Keratinocyte (primary cell): ENCODE measurements at regions not wholly inside any gene's neighbourhood (a gene's known extent, or its start where the extent isn't known, plus 50 kb on each side); places are given as distances from the start of the nearest gene placed in this dataset.

ENCODE experiments used
- EZH2 ChIP-seq: IDR thresholded peaks from one replicate; pipeline ENCODE4 v1.6.1; 2012; ENCODE audit warnings: inconsistent platforms, mild to moderate bottlenecking, low read length, moderate library complexity
- TF ChIP-seq, protein P1 (sequence below), 3 experiments: IDR thresholded peaks in 1 of 3; conservative IDR thresholded peaks in 1 of 3; optimal IDR thresholded peaks in 1 of 3; 2 replicates in 2 of 3; 3 replicates in 1 of 3; pipeline versions ENCODE3 to v1.5.1; 2011; ENCODE audit warnings: low read length in 3 of 3, mild to moderate bottlenecking in 3 of 3, moderate library complexity in 2 of 3, control low read depth in 1 of 3, inconsistent platforms in 1 of 3; ENCODE audit not compliant: insufficient read depth in 2 of 3; ENCODE audit errors: extremely low read depth in 1 of 3

- TF ChIP-seq, protein P1, sequence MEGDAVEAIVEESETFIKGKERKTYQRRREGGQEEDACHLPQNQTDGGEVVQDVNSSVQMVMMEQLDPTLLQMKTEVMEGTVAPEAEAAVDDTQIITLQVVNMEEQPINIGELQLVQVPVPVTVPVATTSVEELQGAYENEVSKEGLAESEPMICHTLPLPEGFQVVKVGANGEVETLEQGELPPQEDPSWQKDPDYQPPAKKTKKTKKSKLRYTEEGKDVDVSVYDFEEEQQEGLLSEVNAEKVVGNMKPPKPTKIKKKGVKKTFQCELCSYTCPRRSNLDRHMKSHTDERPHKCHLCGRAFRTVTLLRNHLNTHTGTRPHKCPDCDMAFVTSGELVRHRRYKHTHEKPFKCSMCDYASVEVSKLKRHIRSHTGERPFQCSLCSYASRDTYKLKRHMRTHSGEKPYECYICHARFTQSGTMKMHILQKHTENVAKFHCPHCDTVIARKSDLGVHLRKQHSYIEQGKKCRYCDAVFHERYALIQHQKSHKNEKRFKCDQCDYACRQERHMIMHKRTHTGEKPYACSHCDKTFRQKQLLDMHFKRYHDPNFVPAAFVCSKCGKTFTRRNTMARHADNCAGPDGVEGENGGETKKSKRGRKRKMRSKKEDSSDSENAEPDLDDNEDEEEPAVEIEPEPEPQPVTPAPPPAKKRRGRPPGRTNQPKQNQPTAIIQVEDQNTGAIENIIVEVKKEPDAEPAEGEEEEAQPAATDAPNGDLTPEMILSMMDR (optimal IDR thresholded peaks at IDR 0.05 in 1 of 3, IDR thresholded peaks at IDR 0.05 in 1 of 3, conservative IDR thresholded peaks at IDR 0.05 in 1 of 3; ENCODE audit: extremely low read depth in 1 of 3, insufficient read depth in 2 of 3, low read length in 3 of 3): no peak
- no peak for TF ChIP-seq EZH2
Measured at GRCh38 chr13:50195045-50195444, 179.8 kb downstream of the KCNRG start.
